GM06990 (cell line): ENCODE measurements at regions not wholly inside any gene's neighbourhood (a gene's known extent, or its start where the extent isn't known, plus 50 kb on each side); places are given as distances from the start of the nearest gene placed in this dataset.

Experiments used
- DNase-seq: peaks from one replicate; pipeline ENCODE4 v3.0.0-alpha.2; 2011; ENCODE audit not compliant: insufficient read length; ENCODE audit errors: extremely low read depth
- H3K27me3 ChIP-seq: replicated peaks from 2 replicates; pipeline ENCODE4 v1.6.0; 2011; ENCODE audit warnings: low read length; ENCODE audit not compliant: control insufficient read depth, insufficient read depth
- H3K36me3 ChIP-seq: 2 replicates; pipeline ENCODE4 v1.5.1; 2011; ENCODE audit warnings: low read length; ENCODE audit not compliant: control insufficient read depth, insufficient read depth
- H3K4me3 ChIP-seq: replicated peaks from 2 replicates; pipeline ENCODE4 v1.5.1; 2011; ENCODE audit warnings: low read depth, mild to moderate bottlenecking, control low read depth, low read length
- CTCF ChIP-seq: IDR thresholded peaks from 2 replicates; pipeline ENCODE4 v1.5.1; 2011; ENCODE audit warnings: low read length, control low read depth, mild to moderate bottlenecking, inconsistent platforms; ENCODE audit not compliant: insufficient read depth, poor library complexity, severe bottlenecking

GRCh38 chr2:104102615-104103014 is 751.3 kb upstream of the POU3F3 start:
- Histone ChIP-seq H3K4me3 (no peak overlapping the region), H3K36me3 (no peaks in the 10 kb centered on the region), H3K27me3 (no peaks in the 10 kb centered on the region)
- TF ChIP-seq CTCF, result no peak
- DNase-seq, result no peak

- Histone ChIP-seq H3K27me3 (no peaks in the 10 kb centered on the region), H3K4me3 (no peak overlapping the region), H3K36me3 (no peaks in the 10 kb centered on the region)
- TF ChIP-seq CTCF, result no peak
- no peak for DNase-seq
Measured at GRCh38 chr2:104109356-104109755, 744.6 kb upstream of the POU3F3 start.

- no peak for DNase-seq
- H3K4me3 ChIP-seq, result no peak overlapping the region
- H3K27me3 ChIP-seq, result no peaks in the 10 kb centered on the region
- H3K36me3 ChIP-seq, result no peaks in the 10 kb centered on the region
- no peak for TF ChIP-seq CTCF
Measured at GRCh38 chr2:104118889-104119288, 735.0 kb upstream of the POU3F3 start.

GRCh38 chr2:104120171-104120570 is 733.7 kb upstream of the POU3F3 start:
- Histone ChIP-seq H3K36me3 (no peaks in the 10 kb centered on the region), H3K27me3 (no peaks in the 10 kb centered on the region), H3K4me3 (no peak overlapping the region)
- DNase-seq, result no peak
- no peak for TF ChIP-seq CTCF

- no peaks in the 10 kb centered on the region for H3K27me3 ChIP-seq
- no peak overlapping the region for H3K4me3 ChIP-seq
- no peaks in the 10 kb centered on the region for H3K36me3 ChIP-seq
- no peak for TF ChIP-seq CTCF
- no peak for DNase-seq
Measured at GRCh38 chr2:104125096-104125495, 728.8 kb upstream of the POU3F3 start.

GRCh38 chr2:104127049-104127770 is 726.7 kb upstream of the POU3F3 start:
- DNase-seq, result no peak
- Histone ChIP-seq H3K4me3 (no peak overlapping the region), H3K27me3 (no peaks in the 10 kb centered on the region), H3K36me3 (no peaks in the 10 kb centered on the region)
- TF ChIP-seq CTCF, result no peak
